Endometrium (tissue), 2 donors: ENCODE measurements at regions not wholly inside any gene's neighbourhood (a gene's known extent, or its start where the extent isn't known, plus 50 kb on each side); places are given as distances from the start of the nearest gene placed in this dataset.
A peak's percentile ranks its signal among the peaks of the same experiment; 100 is the strongest.
"Not testable (repeated sequence)": the region's sequence is repeated elsewhere in the genome, so short reads cannot be mapped to it uniquely, and the experiment has no call there.

ENCODE experiments used
- FAIRE-seq: peaks from 2 replicates; lab custom pipeline; 2012; peaks lifted over from hg19 to GRCh38; lab: Jason Lieb, UNC
- donor health status: control.
- donor health status: control.

DNA sequence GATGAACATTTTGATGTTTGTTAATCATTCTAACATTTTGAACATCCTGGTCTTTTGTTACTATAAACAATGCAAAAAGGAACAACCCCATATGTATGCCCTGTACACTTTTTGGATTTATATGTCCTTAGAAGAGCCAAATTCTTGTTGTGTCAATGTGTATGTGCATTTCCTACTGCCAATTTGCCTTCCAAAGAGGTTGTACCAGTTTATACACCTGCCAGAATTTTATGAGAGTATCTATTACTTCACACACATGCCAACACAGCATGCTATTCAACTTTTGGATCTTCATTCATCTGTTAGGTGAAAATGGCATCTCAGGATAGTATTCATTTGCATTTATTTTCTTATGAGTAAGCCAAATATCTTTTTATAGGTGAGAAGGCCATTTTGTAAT is 162.0 kb upstream of the SEMA6A start:
- FAIRE-seq = no peak

DNA sequence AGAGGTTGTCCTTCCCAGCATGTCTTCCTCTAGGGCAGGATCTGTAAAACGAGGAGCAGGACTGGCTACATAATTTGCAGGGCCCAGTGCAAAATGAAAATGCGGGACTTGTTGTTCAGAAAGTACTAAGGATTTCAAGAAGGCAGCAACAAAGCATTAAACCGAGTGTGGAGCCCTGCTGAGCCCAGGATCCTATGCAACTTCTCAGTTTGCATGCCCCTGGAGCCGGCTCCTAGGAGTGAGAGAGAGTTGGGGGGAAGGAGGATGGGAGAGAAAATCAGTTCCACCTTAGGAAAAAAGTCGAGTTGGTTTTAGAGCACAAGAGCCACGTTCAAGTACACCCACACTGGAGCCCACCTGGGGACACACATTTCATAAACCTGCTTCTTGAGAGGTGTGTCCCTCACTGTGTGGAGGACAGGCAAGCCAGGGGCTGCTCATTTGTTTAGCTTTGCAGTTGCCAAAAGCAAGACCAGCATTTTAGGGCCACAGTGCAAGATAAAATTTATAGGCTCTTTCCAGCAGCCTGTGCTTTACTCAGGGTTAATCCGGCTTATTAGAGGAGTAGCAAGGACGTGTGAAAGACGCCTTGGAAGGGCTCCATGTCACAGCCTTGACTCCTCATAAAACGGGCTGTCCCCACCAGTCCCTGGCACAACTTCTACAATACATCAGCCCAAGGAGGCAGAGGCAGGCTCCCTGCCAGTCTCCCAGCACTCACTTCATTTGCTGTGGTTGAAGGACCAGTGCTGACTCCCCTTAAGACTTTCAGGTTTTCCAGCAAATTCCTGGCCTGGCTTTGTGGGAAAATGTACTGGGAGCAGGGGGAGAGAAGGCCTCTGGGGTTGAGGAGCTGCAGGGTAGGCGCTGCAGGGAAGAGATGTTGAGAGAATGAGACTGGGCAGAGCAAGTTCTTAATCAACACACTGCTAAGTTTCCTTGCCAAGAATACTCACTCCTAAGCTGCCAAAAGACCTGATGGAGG is 159.7 kb upstream of the SEMA6A start:
- FAIRE-seq = no peak

DNA sequence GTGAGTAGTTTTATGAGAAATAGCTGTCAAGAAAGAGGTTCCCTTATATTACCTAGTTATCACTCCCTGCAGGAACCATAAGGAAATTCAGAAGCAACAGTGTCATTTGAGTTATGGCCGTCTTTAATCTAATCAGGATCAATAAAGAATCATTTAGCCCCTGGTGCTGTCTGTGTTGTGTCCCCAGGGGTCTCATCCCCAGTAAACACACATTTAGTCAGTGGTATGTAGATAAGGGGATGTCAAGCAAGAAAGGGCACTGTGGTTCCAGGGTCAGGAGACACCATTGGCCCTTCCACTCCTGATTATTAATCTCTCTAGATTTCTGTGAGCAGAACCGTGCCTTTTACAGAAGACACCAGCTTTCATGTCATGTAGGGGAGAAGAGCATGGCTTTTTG is 158.0 kb upstream of the SEMA6A start:
- no peak for FAIRE-seq

DNA sequence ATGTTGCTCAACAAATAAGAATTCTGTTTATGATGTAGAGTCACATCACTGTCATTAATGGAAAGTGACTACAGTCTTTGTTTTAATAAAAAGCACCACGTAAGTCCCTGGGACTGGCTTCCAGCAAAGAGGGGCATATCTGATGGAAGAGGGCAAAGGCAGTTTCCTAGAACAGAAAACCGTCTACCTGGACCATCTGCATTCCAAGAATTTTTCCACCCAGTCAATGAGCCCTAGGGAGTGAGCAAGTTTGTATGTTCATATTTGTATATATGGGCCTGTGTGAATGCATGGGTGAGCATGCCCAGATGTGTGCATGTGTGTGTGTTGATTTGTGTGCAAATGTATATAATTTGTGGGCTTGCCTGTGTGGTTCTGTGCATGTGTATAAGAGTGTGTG is 156.8 kb upstream of the SEMA6A start:
- no peak for FAIRE-seq

DNA sequence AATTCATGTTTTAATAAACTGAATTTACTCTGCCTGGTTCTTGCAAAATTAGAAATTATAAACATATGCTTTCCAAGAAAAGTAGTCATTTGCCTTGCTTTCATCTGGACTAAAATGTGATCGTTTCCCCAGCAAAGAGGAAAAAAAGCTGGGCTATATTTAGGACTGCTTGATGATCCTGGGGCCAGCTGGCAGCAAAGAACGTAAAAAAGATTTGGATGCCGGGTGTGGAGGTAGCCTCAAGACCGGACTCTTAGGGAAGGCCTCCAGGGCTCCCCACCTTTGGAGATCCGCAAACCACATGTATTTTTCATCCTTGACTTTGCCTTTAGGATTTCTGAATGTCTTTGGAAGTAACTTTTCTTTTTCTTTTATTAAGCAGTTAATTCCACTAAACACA is 156.1 kb upstream of the SEMA6A start:
- FAIRE-seq = no peak

DNA sequence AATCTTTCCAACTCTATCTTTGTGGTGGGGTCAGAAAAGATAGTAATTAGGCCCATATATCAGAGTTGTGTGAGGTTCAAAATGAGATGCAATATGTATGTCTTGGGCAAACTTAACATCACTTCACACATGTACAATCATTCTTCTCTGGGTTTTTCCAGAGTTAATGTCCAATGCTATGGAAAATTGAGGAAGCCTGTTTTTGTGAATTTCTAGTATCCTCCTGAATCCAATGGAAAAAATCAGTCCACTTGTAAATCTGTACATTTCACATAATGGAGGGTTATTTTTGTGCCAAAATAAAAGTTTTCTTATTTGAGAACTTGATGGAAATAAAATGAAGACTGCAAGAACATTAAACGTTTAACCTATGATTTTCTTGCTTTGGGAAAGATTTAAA is 155.6 kb upstream of the SEMA6A start:
- FAIRE-seq = no peak

DNA sequence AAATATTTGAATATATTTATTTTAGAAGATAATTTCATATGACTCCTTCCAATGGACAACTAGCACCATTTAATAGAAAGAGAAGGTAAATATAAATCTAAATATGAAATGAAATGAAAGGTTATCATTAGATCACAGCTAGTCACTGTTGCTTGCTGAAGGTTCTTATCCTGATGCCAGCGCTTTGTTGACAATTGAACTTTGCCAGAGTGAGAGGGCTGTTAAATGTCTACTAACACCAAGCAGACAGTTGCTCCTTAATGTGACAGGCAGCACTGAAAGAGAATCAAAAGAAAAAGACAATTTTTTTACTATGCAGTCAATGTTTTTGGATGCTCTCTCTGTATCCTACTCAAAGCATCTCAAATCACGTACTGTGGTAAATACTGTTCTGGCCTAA is 152.6 kb upstream of the SEMA6A start:
- FAIRE-seq = no peak

DNA sequence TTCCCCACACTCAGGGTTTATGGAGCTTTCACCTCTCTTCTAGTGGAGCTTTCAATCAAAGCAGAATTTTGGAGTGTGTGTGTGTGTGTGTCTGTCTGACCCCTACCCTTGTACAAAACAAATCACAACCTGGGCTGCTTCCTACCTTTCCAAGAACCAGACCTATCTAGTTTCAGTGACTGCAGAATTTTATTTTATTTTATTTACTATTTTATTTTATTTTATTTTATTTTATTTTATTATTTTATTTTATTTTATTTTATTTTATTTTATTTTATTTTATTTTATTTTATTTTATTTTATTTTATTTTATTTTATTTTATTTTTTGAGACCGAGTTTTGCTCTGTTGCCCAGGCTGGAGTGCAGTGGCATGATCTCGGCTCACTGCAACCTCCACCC is 151.6 kb upstream of the SEMA6A start:
- FAIRE-seq = not testable (repeated sequence)

DNA sequence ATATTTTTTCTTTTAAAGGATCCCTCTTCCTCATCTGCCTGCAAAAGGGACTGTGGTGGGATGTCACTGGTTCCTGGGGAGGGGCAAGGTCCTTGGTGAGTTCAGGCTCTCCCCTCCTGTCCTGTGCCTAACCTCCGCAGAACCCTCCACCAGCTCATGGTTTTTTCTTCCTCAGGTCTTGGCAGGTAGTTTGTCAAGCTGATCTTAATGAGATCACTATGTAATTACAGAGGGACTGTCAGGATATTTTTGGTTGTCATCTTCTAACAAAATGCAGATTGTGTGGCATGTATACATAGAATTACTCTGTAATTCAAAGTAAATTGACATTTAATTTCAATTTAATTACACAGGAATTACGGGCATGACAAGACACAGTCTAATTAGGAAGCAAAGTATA is 150.3 kb upstream of the SEMA6A start:
- FAIRE-seq = no peak

DNA sequence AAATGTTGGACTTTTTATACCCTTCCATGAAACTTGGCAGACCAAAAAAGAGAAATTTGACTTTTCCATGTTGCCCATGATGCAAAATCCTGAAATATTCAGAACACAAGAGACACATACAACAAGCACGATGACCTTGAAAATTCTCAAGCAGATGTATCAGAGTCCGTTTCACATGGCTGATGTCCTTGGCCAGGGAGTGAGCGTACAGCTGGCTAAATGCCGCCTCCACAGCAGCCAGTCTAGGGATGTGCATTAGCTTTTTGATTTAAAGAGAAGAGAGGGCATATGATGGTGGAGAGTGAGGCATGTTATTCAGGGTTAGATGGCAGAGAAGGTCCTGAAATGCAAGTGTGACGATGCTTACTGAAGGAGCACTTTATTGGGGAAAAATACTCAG is 148.0 kb upstream of the SEMA6A start:
- no peak for FAIRE-seq

DNA sequence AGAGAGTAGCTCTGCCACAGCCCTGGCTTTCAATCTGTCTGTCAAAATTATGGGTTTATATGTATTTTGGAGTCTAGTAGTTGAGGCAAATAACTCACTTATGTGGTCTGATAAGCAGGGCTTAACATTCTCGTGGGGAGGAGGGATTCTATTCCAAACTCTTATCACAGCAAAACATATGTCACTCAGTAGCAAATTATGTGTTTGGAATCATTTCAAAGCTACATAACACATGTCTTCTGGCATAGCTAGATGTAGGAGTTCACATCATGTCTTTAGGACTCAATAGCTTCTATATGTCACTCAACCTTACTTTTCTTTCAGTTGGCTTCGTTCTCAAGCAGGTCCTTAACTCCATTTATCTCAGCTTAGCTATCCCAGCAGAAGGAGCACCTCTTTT is 144.5 kb upstream of the SEMA6A start:
- no peak for FAIRE-seq

DNA sequence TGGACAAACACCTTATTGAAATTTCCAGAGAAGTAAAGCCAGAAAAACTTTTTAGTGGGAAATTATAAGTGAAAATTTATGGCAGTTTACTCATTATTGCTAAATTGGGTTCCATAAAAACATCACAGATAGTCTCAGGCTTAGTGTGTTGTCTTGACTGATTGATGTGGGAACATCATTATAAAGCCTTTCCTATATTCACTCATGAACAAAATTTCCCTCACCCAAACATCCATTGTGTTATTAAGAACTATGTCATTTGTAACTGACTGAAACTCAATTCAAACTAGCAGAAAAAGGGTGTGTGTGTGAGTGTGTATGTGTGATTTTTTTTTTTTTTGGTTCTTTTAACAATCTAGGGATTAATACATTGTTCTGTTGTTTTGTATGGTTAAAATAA is 143.7 kb upstream of the SEMA6A start:
- FAIRE-seq = no peak

DNA sequence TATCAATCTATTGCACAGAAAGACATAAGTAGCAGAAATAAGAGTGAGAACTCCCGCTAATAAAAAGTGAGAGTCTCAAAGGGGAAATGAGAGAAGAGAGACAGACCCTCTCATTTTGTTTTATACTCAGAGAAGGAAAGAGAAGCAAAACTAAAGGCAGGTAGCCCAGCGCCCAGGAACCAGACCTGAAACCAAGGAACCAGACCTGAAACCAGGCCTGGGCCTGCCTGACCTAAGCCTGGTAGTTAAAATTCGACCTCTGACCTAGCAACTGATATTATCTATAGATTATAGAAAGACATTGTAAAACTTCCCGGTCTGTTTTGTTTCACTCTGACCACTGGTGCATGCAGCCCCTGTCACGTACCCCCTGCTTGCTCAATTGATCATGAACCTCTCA is 134.5 kb upstream of the SEMA6A start:
- no peak for FAIRE-seq

DNA sequence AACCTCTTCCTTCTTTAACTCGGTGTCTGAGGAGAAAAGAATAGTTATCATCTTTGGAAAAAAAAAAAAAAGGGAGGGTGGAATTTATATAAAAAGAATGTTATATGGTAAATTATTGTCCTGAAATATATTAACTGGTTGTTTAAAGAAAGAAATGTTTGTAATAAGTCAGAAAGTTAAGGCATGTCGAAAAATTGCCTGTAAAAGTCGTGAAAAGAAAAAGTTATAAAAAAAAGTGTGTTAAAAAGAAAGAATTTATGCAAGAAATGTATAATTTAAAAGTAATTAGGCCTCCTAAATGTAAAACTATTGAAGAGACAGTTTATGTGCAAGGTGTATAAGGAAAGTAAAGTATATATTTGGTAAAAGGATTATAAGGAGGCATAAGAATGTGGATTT is 130.5 kb upstream of the SEMA6A start:
- peak; percentile 15 for FAIRE-seq

DNA sequence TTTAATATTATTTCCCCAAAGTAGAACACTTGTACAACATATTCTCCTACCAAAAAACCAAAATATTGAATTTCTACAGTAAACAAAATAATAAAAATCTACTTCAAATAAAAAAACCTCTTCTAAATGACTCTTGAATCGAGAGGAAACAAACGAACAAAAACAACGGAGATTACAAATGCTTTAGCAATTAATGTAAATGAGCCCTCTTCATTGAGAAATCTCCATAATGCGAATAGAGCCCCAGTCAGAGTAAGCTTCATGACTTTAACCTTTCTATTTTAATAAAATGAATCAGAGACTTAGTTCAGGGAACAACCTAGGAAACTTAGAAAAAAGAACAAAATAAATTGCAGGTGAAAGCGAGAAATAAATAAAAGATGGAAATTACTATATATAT is 129.3 kb upstream of the SEMA6A start:
- peak; percentile 31 for FAIRE-seq

DNA sequence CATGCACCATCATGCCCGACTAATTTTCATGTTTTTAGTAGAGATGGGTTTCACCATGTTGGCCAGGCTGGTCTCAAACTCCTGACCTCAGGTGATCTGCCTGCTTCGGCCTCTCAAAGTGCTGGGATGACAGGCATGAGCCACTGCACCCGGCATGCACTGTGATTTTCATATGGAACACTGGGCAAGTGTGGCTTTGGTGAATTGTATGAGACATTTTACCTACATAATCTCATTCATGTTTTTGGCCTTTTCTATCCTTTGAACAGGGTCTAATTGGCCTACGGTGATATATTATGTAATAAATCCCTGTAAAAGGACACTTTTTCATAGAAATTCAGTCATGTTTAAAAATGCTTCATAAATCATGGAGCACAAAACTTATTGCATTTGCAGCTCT is 128.7 kb upstream of the SEMA6A start:
- FAIRE-seq = no peak

DNA sequence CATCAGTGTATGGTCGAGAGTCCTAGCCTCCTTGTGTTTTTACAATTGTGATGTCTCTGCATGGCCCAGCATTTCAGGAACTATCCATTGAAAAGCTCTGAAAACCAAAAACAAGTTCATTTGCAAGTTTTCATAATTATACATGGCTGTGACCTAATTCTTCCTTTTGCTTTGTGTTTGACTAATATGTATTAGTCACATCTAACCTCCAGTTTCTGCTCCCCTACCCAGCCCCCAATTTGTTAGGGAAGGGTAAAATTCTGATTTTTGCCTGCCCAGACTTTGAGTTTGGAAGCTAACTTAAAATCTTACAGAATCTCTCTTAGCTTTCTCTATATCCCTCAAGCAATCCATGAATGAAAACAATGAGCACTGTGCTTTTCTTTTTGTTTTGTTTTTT is 128.2 kb upstream of the SEMA6A start:
- FAIRE-seq = no peak

DNA sequence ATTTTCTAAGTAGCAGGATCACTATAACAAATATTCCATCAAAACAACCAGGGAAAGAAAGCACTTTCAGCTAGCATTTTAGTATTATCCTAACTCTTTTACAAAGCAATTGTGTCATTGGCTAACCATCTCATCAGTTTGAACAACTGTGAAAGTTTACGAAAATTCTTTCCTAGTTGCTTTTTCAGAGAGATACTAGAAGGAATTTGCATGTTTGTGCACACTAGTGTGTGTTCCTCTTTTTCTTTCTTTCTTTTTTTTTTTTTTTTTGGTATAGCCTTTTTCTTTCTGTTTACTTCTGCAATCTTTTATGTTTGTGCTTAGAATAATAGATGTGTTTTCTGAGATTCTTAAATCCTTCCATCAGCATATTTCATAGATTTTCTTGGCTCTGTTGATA is 124.7 kb upstream of the SEMA6A start:
- peak; percentile 62 for FAIRE-seq

DNA sequence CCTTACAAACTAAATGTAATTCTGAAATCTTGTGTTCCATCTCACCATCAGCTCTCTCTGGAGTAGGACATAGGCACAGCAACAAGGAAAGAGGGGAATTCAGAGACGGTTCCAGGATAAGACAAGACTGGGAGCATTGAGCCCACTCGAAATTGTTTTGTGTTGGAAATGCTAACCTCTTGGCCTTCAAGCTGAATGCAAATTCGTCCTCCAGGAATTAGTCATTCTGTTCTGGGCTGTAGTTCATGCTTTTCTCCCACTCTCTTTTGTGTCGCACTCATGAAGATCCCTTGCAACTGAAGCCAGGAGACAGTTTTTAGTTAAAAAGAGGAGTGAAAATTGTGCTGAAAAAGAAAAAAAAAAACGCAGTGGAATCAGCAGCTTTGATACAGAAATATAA is 121.7 kb upstream of the SEMA6A start:
- peak; percentile 33 for FAIRE-seq

DNA sequence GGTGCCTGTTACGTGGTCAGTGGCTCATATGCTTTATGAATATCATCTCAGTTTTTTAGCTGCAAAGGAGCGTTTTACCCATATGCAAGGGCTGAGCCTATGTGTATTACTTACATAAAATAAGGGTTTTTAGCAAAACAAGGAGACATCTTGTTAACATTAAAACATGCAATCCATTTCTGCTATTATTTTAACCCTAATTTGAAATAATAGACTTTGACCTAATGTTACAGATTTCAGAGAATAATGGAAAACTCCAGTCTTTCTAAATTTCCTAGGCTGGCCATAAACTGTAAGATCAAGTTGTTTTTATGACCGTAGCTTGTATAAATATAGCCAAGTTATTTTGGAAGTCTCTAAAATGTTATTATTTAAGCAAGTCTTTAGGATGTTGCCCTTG is 121.1 kb upstream of the SEMA6A start:
- FAIRE-seq = peak; percentile 92

DNA sequence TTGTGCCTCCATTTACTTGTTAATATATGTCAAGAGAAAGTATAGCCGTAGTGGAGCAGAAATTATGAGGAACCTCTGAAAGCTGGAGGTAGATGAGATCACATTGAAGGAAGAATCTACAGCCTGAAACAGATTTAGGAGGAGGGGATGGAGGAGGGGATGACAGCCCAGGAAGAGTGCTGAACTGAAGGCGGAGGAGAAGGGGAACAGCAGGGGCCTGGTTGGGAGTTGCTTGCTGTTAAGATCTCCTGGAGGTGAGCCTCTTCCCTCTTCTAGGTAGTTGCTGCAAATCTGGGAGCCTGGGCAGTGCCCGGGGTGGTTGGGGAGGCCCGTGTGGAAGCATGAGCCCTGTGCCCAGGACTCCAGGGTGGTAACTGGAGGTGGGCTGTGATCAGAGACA is 111.8 kb upstream of the SEMA6A start:
- FAIRE-seq = no peak

DNA sequence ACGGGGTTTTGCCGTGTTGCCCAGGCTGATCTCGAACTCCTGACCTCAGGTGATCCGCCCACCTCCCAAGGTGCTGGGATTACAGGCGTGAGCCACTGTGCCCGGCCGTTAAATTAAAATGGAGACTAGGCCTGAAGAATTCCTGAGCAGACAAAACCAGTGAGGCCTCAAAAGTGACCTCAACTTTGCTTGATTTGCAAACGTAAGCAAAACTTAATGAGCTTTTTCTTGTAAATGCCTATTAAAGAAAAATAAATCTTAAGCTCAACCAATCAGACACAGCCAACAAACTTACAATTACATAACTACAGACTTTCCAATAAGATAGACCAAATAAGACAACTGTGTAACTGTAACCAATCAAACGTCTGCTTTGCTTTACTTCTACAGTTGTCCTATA is 111.3 kb upstream of the SEMA6A start:
- FAIRE-seq = no peak

DNA sequence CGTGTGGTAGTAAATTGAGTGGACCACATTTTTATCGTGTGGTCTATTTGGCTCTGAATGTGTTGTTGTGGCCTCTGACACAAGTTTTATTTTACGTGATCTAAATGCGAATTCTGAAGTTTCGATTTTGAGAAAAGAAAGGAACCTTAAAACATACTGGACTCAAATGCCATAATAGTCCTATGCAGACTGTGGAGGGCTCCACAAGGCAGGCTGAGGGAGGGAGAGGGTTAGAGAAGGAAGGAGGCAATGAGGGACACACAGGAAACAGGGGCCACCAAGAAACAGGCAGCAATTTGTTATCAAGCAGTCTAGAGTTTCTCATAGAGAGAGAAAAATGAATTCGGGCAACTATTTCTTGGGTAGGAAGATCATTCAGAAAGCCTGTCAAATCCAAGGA is 110.4 kb upstream of the SEMA6A start:
- no peak for FAIRE-seq

DNA sequence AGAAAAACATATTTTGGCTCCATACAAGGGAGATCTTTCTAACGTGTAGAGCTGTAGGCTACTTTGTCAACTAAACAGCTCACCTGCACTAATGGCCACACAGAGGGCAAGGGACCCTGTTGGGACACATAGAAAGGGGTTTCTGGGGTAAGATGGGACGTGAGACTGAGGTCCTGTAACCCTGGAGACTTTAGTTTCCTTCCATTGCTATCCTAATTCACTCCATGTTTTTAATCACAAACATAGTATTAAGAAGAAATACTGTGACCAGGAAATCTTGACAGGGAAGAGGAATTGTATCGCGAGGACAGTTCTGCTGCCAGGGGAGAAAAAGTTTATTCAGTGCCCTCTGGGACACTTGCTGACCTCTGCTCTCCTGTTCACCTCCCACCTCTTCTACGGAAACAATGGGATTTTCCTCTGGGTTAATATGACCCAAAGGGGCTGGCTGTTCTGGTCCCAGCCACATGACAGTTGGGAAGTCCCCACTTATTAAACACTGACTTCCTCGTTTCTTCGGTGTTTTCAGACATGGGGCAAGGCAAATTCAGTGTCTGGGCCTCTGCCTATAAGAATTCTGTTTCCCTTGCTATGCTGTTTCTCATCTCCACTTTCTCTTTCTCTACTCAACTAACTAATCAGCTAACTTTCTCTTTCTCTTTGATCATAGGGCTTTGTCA is 106.9 kb upstream of the SEMA6A start:
- FAIRE-seq = no peak
